Loucy (cell line): ENCODE measurements at regions not wholly inside any gene's neighbourhood (a gene's known extent, or its start where the extent isn't known, plus 50 kb on each side); places are given as distances from the start of the nearest gene placed in this dataset.

Experiments used
- CTCF ChIP-seq: fragments of 200-600 bp; sonication (generic); conservative IDR thresholded peaks from 2 replicates; pipeline ENCODE4 v1.5.1; 2014; ENCODE audit warnings: mild to moderate bottlenecking, antibody characterized with exemption, low read length
- EZH2phosphoT487 ChIP-seq: fragments of 200-600 bp; IDR thresholded peaks from 2 replicates; pipeline ENCODE4 v1.6.1; 2018; ENCODE audit warnings: antibody characterized with exemption, mild to moderate bottlenecking, moderate library complexity, borderline replicate concordance

GRCh38 chr16:49096176-49096945, 185.3 kb downstream of the CBLN1 start:
- no peak for TF ChIP-seq EZH2phosphoT487
- TF ChIP-seq CTCF: no peak
